ENCODE measurements at regions not wholly inside any gene's neighbourhood (a gene's known extent, or its start where the extent isn't known, plus 50 kb on each side); places are given as distances from the start of the nearest gene placed in this dataset.
"Not testable (repeated sequence)": the region's sequence is repeated elsewhere in the genome, so short reads cannot be mapped to it uniquely, and the experiment has no call there.

- DNase-seq: no peak
Observed at GRCh38 chr13:82298106-82298505, 1584.2 kb downstream of the SLITRK1 start.

GRCh38 chr13:82294226-82294625, 1588.0 kb downstream of the SLITRK1 start:
- no peak for DNase-seq

- no peak for DNase-seq
Observed at GRCh38 chr13:82292334-82292733, 1589.9 kb downstream of the SLITRK1 start.

GRCh38 chr13:82291852-82292251, 1590.4 kb downstream of the SLITRK1 start:
- no peak for DNase-seq

DNA sequence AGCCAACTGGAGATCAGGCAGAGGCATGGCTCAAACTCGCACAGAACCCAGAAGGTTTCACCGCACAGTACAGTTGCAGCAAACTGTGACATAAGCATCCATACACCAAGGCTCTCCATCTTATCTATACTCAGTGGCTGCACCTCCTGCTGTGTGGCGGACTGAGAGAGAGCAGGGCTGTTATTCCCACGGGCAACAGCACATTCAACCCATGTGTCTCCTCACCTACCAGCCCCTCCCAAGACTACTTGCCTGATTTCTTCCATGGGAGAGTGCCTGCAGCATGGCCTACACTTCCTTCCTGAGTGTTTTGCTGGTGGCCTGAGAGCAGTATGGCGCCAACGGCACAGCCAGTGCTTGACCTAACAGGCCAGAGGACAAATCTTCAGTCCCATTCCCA, 1606.6 kb downstream of the SLITRK1 start:
- no peak for DNase-seq

DNA sequence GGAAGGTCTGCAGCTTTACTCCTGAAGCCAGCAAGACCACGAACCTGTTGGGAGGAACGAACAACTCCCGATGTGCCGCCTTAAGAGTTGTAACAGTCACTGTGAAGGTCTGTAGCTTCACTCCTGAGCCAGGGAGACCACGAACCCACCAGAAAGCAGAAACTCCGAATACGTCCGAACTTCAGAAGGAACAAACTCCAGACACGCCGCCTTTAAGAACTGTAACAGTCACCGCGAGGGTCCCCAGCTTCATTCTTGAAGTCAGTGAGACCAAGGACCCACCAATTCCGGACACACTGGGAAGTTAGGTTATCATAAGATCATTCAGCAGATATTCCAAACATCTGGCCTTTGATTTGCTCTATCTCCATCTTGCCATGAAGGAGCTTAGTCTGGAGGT, 1623.0 kb downstream of the SLITRK1 start:
- DNase-seq: no peak

DNA sequence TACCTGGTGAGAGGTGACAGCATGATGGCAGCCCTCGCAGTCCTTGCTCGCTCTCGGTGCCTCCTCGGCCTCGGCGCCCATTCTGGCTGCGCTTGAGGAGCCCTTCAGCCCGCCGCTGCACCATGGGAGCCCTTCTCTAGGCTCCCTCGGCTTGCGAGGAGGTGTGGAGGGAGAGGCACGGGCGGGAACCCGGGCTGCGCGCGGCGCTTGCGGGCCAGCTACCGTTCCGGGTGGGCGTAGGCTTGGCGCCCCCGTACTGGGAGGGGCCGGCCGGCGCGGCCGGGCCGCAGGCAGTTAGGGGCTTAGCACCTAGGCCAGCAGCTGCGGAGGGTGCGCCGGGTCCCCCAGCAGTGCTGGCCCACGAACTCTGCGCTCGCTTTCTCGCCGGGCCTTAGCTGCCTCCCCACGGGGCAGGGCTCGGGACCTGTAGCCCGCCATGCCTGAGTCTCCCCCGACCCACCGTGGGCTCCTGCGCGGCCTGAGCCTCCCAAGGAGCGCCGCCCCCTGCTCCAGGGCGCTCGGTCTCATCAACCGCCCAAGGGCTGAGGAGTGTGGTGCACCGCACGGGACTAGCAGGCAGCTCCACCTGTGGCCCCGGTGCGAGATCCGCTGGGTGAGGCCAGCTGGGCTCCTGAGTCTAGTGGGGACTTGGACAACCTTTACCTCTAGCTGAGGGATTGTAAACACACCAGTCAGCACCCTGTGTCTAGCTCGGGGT, 1624.3 kb downstream of the SLITRK1 start:
- DNase-seq: no peak

DNA sequence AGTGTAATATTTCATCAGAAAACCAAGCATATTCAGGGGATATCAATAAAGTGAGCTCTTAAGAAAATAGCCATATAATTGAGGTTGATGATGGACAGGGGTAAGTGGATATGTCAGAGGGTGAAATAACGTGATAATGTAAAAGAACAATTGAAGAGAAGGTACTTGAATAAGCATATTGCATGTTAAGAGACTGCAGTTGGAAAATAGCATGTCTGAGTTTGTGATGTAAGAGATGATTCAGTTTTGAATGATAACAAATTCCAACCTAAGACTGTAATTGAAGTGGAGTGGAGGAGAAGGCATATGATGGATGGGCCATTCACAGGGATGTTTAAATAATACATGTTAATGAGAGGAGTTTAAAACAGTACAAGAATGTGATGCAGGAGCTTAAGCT, 1633.5 kb downstream of the SLITRK1 start:
- DNase-seq: no peak

DNA sequence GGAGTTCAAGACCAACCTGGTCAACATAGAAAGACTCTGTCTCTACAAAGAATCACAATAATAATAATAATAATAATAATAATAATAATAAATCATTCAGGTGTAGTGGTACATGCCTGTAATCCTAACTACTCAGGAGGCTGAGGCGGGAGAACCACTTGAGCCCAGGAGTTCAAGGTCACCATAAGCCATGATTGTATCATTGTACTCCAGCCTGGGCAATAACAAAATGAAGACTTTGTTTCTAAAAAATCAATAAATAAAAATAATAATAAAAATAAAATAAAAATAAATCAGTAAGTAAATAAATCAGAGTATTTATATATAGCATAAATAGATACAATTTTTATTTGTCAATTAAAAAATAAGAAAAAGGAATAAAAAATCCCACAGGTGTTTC, 1636.4 kb downstream of the SLITRK1 start:
- no peak for DNase-seq

GRCh38 chr13:82224806-82225205, 1657.5 kb downstream of the SLITRK1 start:
- no peak for DNase-seq

GRCh38 chr13:82221621-82222020, 1660.7 kb downstream of the SLITRK1 start:
- no peak for DNase-seq

DNA sequence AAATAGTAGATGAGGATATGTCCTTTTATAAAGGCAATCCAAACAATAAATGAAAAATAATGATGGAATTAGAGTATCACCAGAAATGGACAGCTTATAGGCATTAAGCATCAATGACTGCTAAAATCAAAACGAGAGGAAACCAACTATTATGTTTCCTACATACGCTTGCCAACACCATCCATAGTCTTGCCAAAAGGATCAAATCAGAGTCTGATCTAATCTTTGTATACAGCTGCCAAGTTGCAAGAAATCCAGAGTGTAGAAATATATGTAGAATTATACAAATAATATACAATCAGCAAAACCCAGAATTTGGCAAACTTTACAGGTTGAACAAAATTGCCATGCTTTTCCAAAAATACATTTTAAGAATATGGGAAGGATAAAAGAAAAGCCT, 1661.6 kb downstream of the SLITRK1 start:
- no peak for DNase-seq

- DNase-seq: no peak
Observed at GRCh38 chr13:82216165-82216564, 1666.1 kb downstream of the SLITRK1 start.

DNA sequence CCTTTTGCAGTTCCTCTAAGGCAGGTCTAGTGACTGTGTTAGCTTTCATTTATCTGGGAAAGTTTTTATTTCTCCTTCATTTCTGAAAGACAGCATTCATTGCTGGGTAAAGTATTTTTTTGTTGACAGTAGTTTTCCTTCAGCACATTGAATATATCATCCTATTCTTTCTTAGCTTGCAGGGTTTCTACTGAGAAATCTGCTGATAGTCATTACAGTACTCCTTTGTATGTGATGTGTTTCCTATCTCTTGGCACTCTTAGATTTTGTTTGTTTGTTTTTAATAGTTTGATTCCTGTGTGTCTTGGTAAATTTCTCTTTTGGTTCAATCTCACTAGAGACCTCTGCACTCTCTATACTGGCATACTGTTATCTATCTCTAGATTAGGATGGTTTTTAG, 1667.9 kb downstream of the SLITRK1 start:
- no peak for DNase-seq

- no peak for DNase-seq
Observed at GRCh38 chr13:82206241-82206640, 1676.0 kb downstream of the SLITRK1 start.

GRCh38 chr13:82202398-82202797, 1679.9 kb downstream of the SLITRK1 start:
- DNase-seq: no peak

GRCh38 chr13:82196087-82196486, 1686.2 kb downstream of the SLITRK1 start:
- no peak for DNase-seq

- no peak for DNase-seq
Observed at GRCh38 chr13:82187227-82187626, 1695.0 kb downstream of the SLITRK1 start.

DNA sequence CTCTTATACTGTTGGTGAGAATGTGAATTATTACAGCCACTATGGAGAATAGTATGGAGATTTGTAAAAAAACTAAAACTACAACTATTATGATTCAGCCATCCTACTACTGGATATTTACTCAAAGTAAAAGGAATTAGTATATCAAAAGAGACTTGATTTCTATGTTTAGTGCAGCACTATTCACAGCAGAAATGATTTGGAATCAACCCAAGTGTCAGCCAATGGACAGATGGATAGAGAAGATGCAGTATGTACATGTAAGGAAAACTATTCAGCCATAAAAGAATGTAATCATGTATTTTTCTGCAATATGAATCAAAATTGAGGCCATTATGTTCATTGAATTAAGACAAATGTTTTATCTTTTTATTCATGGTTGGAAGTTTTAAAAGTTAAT, 1705.5 kb downstream of the SLITRK1 start:
- DNase-seq: no peak

- DNase-seq: no peak
Observed at GRCh38 chr13:82165396-82166174, 1716.7 kb downstream of the SLITRK1 start.

GRCh38 chr13:82164780-82165395, 1717.4 kb downstream of the SLITRK1 start:
- not testable (repeated sequence) for DNase-seq

GRCh38 chr13:82147526-82147925, 1734.7 kb downstream of the SLITRK1 start:
- no peak for DNase-seq

DNA sequence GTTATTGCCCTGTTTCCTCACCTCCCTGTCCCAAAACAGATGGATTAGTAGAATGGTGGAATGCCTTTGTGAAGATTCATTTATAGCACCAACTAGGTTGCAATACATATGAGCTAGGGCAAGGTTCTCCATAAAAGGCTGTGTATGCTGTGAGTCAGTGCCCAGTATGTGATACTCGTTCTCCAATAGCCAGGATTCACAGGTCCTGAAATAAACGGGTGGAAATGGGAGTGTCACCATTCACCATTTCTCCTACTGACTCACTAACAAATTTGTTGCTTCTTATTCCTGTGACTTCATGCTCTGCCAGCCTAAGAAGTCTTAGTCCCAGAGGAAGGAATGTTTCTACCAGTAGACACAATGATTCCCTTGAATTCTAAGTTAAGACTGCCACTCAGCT, 1745.4 kb downstream of the SLITRK1 start:
- no peak for DNase-seq

DNA sequence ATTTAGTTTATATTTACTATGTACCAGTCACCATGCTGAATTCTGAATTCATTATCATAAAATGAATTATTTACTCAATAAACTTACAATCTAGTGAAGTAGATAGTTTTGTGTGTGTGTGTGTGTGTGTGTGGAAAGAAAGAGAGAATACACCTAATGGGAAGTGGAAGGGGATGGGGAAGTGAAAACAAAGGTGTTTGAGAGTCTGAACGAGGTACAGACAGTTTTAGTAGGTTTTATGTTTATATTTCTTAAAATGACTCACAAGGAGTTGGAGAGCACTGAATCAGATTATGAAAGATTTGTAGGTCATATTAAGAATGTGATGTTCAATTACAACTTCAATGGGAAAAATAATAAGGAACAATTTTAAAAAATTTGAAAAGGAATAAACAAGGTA, 1753.0 kb downstream of the SLITRK1 start:
- no peak for DNase-seq
